GM12878 (cell line): ENCODE measurements at regions not wholly inside any gene's neighbourhood (a gene's known extent, or its start where the extent isn't known, plus 50 kb on each side); places are given as distances from the start of the nearest gene placed in this dataset.

Source experiments
- ATAC-seq: fragments of 200-7000 bp; cut with Tn5 transposase; 3 replicates; pipeline ENCODE4 v1.9.1; 2020; ENCODE audit warnings: mild to moderate bottlenecking, moderate library complexity
- BruUV-seq: library from RNA; stranded (reverse); fragments of 400-500 nt; replicated peaks from 2 replicates; lab custom pipeline; 2021; lab: Mats Ljungman, UMichigan
- CTCF ChIA-PET: fragments of 300-600 bp; sonication (Branson Sonifier 250); formaldehyde crosslinking; extraction: SDS; loops from one replicate; lab custom pipeline; 2021; ENCODE audit warnings: inconsistent platforms; lab: Yijun Ruan, JAX
- POLR2A ChIA-PET: fragments of 350-600 bp; formaldehyde crosslinking; extraction: SDS; loops from one replicate; lab custom pipeline; 2021; ENCODE audit warnings: inconsistent platforms; lab: Charles Lee
- RAD21 ChIA-PET: fragments of 300-600 bp; sonication (Branson Sonifier 250); formaldehyde crosslinking; loops from one replicate; lab custom pipeline; 2023; ENCODE audit warnings: antibody characterized with exemption; ENCODE audit not compliant: unreplicated experiment; lab: Charles Lee
- SMC1A ChIA-PET: fragments of 300-600 bp; sonication (Branson Sonifier 250); formaldehyde crosslinking; loops from one replicate; lab custom pipeline; 2023; ENCODE audit not compliant: unreplicated experiment, uncharacterized antibody; lab: Charles Lee
- DNase-seq: peaks from one replicate; pipeline ENCODE4 v3.0.0-alpha.2; 2011; ENCODE audit warnings: low read depth, low spot score
- FAIRE-seq: peaks from 3 replicates; lab custom pipeline; 2011; peaks lifted over from hg19 to GRCh38; lab: Jason Lieb, UNC
- H2AFZ ChIP-seq: 2 replicates; pipeline ENCODE4 v1.6.0; 2011; ENCODE audit warnings: low read depth, low read length, control low read depth; ENCODE audit not compliant: control insufficient read depth
- H3K27ac ChIP-seq: 2 replicates; pipeline ENCODE4 v1.5.1; 2011; ENCODE audit warnings: control low read depth; ENCODE audit not compliant: control insufficient read depth, insufficient read depth
- H3K27me3 ChIP-seq, 2 experiments: replicated peaks in 1 of 2; 2 replicates each; pipeline versions ENCODE4 v1.6.0 to v1.6.1; 2011; ENCODE audit warnings: low read length in 1 of 2; ENCODE audit not compliant: control insufficient read depth in 2 of 2, insufficient read depth in 2 of 2
- H3K36me3 ChIP-seq, 2 experiments: 2 replicates each; pipeline ENCODE4 v1.5.1; 2011; ENCODE audit warnings: low read length in 1 of 2; ENCODE audit not compliant: control insufficient read depth in 2 of 2, insufficient read depth in 2 of 2
- H3K4me1 ChIP-seq: 2 replicates; pipeline ENCODE4 v1.6.1; 2011; ENCODE audit warnings: mild to moderate bottlenecking, low read length, moderate library complexity, mixed read lengths; ENCODE audit not compliant: control insufficient read depth, insufficient read depth
- H3K4me2 ChIP-seq: 2 replicates; pipeline ENCODE4 v1.6.0; 2011; ENCODE audit warnings: control low read depth; ENCODE audit not compliant: control insufficient read depth, insufficient read depth
- H3K4me3 ChIP-seq: fragments of 200-600 bp; sonication (generic); 2 replicates; pipeline ENCODE4 v1.5.1; 2016
- H3K79me2 ChIP-seq: 2 replicates; pipeline ENCODE4 v1.6.0; 2011; ENCODE audit warnings: low read length; ENCODE audit not compliant: control insufficient read depth, insufficient read depth
- H3K9ac ChIP-seq: 2 replicates; pipeline ENCODE4 v1.8.0; 2011; ENCODE audit warnings: low read length, control low read depth, mixed read lengths; ENCODE audit not compliant: control insufficient read depth, insufficient read depth
- H3K9me3 ChIP-seq: replicated peaks from 3 replicates; pipeline ENCODE4 v1.5.1; 2011; ENCODE audit warnings: mild to moderate bottlenecking, low read length; ENCODE audit not compliant: control insufficient read depth, insufficient read depth
- H4K20me1 ChIP-seq: 2 replicates; pipeline ENCODE4 v1.6.0; 2011; ENCODE audit not compliant: control insufficient read depth, insufficient read depth
- E2F4 ChIP-seq: IDR thresholded peaks from 2 replicates; pipeline ENCODE4 v1.6.1; 2012; ENCODE audit warnings: low read depth, low read length, improper control_type of control experiment
- EGR1 ChIP-seq, 2 experiments: IDR thresholded peaks; 1 replicate in 1 of 2; 2 replicates in 1 of 2; pipeline ENCODE4 v1.6.1; 2011 to 2012; ENCODE audit warnings: low read depth in 2 of 2, low read length in 2 of 2, borderline replicate concordance in 1 of 2, mild to moderate bottlenecking in 1 of 2, moderate library complexity in 1 of 2
- REST ChIP-seq: IDR thresholded peaks from 2 replicates; pipeline ENCODE4 v1.6.1; 2012; ENCODE audit warnings: mild to moderate bottlenecking, low read depth, low read length
- YY1 ChIP-seq: IDR thresholded peaks from 2 replicates; pipeline ENCODE4 v1.6.1; 2011; ENCODE audit warnings: low read depth, mild to moderate bottlenecking, low read length
- ZSCAN29 ChIP-seq: fragments of 450-650 bp; IDR thresholded peaks from 2 replicates; pipeline ENCODE4 v1.6.1; 2017; ENCODE audit warnings: mild to moderate bottlenecking, moderate library complexity
- ZZZ3 ChIP-seq: IDR thresholded peaks from 2 replicates; pipeline ENCODE4 v1.6.1; 2011; ENCODE audit warnings: low read depth; ENCODE audit not compliant: control insufficient read depth, insufficient read length
- in situ Hi-C: fragments of 300-500 bp; cut with MboI; formaldehyde crosslinking; loops from 9 replicates; pipeline ENCODE4 v1.14.3; 2018; ENCODE audit warnings: mixed read lengths
- intact Hi-C: fragments of 100-400 bp; cut with micrococcal nuclease; formaldehyde crosslinking; loops from one replicate; pipeline ENCODE4 v1.14.2; 2022; ENCODE audit not compliant: unreplicated experiment
- TF ChIP-seq, protein P1 (sequence below): IDR thresholded peaks from 2 replicates; pipeline ENCODE4 v1.6.1; 2011; ENCODE audit warnings: borderline replicate concordance, low read depth, mild to moderate bottlenecking, moderate library complexity, low read length; ENCODE audit not compliant: insufficient read depth, poor library complexity, severe bottlenecking

- TF ChIP-seq REST = peak; percentile 89
Observed at GRCh38 chr13:91058066-91058465, 289.4 kb upstream of the MIR17HG start (continued).

GRCh38 chr13:91058919-91059318, 288.6 kb upstream of the MIR17HG start:
- no peaks in the 10 kb centered on the region for H3K36me3 ChIP-seq
- ChIA-PET RAD21 (interaction anchor here (1.4 kb wide), 1 partner anchor 8 kb away, joined by 4 read pairs; no protein-coding TSS in a partner anchor), SMC1A (interaction anchor here (1.1 to 1.9 kb wide), 3 partner anchors 10 to 19 kb away, joined by 3 to 10 read pairs (median 3); no protein-coding TSS in a partner anchor), POLR2A (interaction anchor here (0.6 kb wide), 1 partner anchor 15 kb away, joined by 3 read pairs; no protein-coding TSS in a partner anchor), CTCF (interaction anchor here (1.0 to 2.1 kb wide), 3 partner anchors 10 to 44 kb away, joined by 3 to 6 read pairs (median 4); no protein-coding TSS in a partner anchor)
- no TSS peak for BruUV-seq
- intact Hi-C loops = loop anchor here (10.0 kb wide), 1 partner anchor 464 kb away; no protein-coding TSS in a partner anchor
- H3K27ac ChIP-seq = no peak overlapping the region
- FAIRE-seq = no peak
- H3K4me1 ChIP-seq = no peaks in the 10 kb centered on the region
- H3K4me3 ChIP-seq = no peak overlapping the region
- H3K9me3 ChIP-seq = no peaks in the 10 kb centered on the region; the same call in 2 of the 3 replicates
- H2AFZ ChIP-seq = no peak overlapping the region
- H3K4me2 ChIP-seq = no peak overlapping the region
- in situ Hi-C loops = no loop called here
- no peaks in the 10 kb centered on the region for H3K79me2 ChIP-seq
- no peak for ATAC-seq
- H4K20me1 ChIP-seq = no peaks in the 10 kb centered on the region
- no peak for DNase-seq
- H3K9ac ChIP-seq = no peak overlapping the region
- H3K27me3 ChIP-seq = no peaks in the 10 kb centered on the region
- no peak for TF ChIP-seq ZSCAN29
- TF ChIP-seq, protein P1, sequence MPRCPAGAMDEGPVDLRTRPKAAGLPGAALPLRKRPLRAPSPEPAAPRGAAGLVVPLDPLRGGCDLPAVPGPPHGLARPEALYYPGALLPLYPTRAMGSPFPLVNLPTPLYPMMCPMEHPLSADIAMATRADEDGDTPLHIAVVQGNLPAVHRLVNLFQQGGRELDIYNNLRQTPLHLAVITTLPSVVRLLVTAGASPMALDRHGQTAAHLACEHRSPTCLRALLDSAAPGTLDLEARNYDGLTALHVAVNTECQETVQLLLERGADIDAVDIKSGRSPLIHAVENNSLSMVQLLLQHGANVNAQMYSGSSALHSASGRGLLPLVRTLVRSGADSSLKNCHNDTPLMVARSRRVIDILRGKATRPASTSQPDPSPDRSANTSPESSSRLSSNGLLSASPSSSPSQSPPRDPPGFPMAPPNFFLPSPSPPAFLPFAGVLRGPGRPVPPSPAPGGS = no peak
- no peak for TF ChIP-seq ZZZ3
- TF ChIP-seq YY1 = no peak
- no peak for TF ChIP-seq EGR1 (IDR thresholded peaks at IDR 0.05; ENCODE audit: borderline replicate concordance in 1 of 2, low read depth in 2 of 2, low read length in 2 of 2)
- no peak for TF ChIP-seq E2F4
